ENCODE measurements at regions not wholly inside any gene's neighbourhood (a gene's known extent, or its start where the extent isn't known, plus 50 kb on each side); places are given as distances from the start of the nearest gene placed in this dataset.

GRCh38 chr18:46260016-46260878, 156.1 kb downstream of the HAUS1 start:
- TF ChIP-seq CTCF (IDR thresholded peaks at IDR 0.05; ENCODE audit: low read depth, low read length): no peak
- TF ChIP-seq POLR2A (IDR thresholded peaks at IDR 0.05; ENCODE audit: extremely low read depth, insufficient read length): no peak
- TF ChIP-seq MAX (IDR thresholded peaks at IDR 0.05; ENCODE audit: low read depth, low read length): no peak
